Natural killer cell treated with Interleukin-12 subunit alpha and Interleukin-12 subunit beta and Interleukin-15 and Interleukin-18, amount 100 ng/mL, for 72 hours (primary cell): ENCODE measurements at regions not wholly inside any gene's neighbourhood (a gene's known extent, or its start where the extent isn't known, plus 50 kb on each side); places are given as distances from the start of the nearest gene placed in this dataset.

Experiments used
- ATAC-seq, 2 donors: fragments of 150-1000 bp; cut with Tn5 transposase in 1 of 2; sonication (Bioruptor Pico), chemical (Tn5 transposase) in 1 of 2; 2 replicates each; pipeline ENCODE4 v1.10.0; 2021
- DNase-seq: peaks from one replicate; pipeline ENCODE4 v3.0.0; 2022; ENCODE audit warnings: low spot score
- H3K27ac Mint-ChIP-seq, 2 donors: 1 replicate in 1 of 2; 2 replicates in 1 of 2; pipeline ENCODE4 v1.8.0; 2022; ENCODE audit warnings: mixed read lengths in 2 of 2, mild to moderate bottlenecking in 1 of 2, moderate library complexity in 1 of 2
- H3K27me3 Mint-ChIP-seq, 2 donors: 1 replicate in 1 of 2; 2 replicates in 1 of 2; pipeline ENCODE4 v1.8.0; 2022; ENCODE audit warnings: mixed read lengths in 2 of 2
- H3K36me3 Mint-ChIP-seq: one replicate; pipeline ENCODE4 v1.8.0; 2022; ENCODE audit warnings: mixed read lengths
- H3K4me1 Mint-ChIP-seq, 2 donors: 1 replicate in 1 of 2; 2 replicates in 1 of 2; pipeline ENCODE4 v1.8.0; 2022; ENCODE audit warnings: low read depth in 2 of 2, mixed read lengths in 2 of 2, mild to moderate bottlenecking in 1 of 2
- H3K4me3 Mint-ChIP-seq: one replicate; pipeline ENCODE4 v1.8.0; 2022; ENCODE audit warnings: mixed read lengths
- H3K9me3 Mint-ChIP-seq: 2 replicates; pipeline ENCODE4 v1.8.0; 2022; ENCODE audit warnings: mixed read lengths

DNA sequence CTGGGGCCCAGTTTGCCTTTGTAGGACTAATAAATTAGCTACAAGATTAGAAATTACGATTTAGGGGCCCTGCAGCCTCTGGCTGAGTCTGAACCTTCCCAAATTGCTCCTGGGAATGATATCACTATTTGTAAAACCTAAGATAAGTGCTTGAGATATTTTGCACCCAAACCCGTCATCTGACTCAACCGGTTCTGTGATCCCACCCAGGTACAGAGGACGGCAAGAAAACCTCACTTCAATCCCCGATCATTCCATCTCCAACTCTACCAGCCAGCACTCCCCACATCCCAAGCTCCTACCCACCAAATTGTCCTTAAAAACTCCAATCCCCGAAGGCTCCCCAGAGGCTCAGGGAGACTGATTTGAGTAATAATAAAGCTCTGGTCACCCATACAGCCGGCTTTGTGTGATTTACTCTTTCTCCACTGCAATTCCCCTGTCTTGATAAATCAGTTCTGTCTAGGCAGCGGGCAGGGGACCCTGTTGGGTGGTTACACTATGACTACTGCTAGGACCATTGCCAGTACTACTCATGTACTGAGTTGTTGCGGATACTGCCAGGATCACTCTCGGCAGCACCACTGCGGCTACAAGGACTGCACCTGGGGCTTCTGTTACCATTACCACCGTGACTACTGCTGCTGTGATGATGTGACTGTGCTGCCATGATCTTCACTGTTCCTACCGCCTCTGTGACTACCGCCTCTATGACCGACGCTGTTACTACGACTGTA, 73.1 kb downstream of the IRF8 start:
- ATAC-seq: no peak
- peak overlapping the region in 1 of 2 donors; percentile 28 for H3K27ac Mint-ChIP-seq
- H3K4me1 Mint-ChIP-seq: peaks cover 23 to 27% of the 10 kb centered on the region in 2 donors
- H3K4me3 Mint-ChIP-seq: no peak overlapping the region
- H3K9me3 Mint-ChIP-seq: no peaks in the 10 kb centered on the region
- peaks cover 0 to 2% of the 10 kb centered on the region in 2 donors for H3K27me3 Mint-ChIP-seq
- DNase-seq: no peak
- peaks cover 5% of the 10 kb centered on the region for H3K36me3 Mint-ChIP-seq

DNA sequence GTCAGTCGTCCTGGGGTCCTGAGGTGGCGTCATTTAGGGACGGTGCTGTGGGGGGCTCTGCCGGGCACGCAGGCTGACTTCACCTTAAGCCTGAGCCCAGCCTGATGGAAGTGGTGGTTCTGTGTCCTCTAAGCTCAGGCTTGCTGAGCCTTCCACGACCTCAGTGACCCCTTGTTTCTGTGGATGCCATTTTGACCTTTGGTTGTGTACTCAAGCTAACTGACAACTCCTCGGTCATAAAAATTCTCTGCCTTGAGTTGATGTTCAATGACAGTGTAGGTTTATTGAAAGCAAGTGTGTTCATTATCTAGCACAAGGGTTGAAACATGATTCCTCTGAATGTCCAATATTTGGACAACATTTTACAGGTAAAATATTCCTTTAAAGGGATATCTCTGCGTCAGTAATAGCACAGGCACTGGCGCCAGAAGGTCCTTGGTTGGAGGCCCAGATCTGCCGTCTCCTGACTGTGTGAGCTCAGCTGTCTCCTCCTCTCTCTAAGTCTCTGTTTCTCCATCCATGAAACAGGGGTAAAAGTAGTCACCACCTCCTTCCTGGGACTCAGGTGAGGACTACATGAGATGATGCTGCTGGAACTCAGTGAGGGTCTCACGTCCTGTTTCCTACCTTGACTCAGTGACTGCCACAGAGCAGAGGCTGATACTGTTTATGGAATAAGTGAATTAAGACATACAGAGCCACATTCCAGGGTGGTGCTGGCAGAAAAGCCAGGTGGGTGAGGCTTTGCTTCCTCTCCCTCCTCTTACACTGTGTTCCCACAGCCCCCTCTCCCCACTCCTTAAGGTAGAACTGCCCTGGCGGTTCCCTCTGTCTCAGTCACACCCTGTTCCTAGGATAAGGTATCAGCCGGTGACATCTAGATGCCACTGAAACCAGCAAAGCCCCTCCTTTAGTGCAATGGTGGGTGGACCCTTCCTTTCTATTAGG, 75.7 kb downstream of the IRF8 start:
- Mint-ChIP-seq H3K4me3 (no peak overlapping the region), H3K27ac (peak overlapping the region; percentile 55 to 83), H3K27me3 (peaks cover 0 to 9% of the 10 kb centered on the region in 2 donors), H3K4me1 (peaks cover 5 to 17% of the 10 kb centered on the region in 2 donors), H3K36me3 (peaks cover 5% of the 10 kb centered on the region), H3K9me3 (no peaks in the 10 kb centered on the region)
- ATAC-seq: no peak
- no peak for DNase-seq

DNA sequence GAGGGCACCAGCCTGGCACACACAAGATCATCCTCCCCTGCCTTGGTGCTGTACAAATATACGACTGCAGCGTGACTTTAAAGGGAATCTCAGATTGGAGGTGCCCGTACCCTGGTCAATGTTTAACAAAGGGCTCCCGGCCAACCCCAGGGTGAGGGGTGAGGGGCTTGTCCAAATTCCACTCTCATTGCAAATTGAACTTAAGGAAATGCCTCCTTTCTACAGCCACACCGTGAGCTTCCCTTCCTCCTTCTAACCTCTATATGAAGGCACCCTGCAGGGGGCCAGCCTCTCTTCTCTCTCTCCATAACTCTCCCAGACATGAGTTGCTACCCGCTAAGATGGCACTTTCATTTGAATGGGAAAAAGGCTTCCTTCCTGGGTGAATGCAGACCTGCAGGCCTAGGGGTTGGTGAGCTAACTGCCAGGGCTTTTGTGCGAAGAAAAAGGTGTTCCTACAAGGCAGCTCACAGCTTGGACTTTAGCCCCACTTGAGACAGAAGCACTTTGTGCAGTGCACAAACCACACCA, 76.6 kb downstream of the IRF8 start:
- Mint-ChIP-seq H3K27ac (peak overlapping the region; percentile 19 to 83), H3K4me3 (no peak overlapping the region), H3K4me1 (peaks cover 6 to 15% of the 10 kb centered on the region in 2 donors), H3K9me3 (no peaks in the 10 kb centered on the region), H3K36me3 (peaks cover 5% of the 10 kb centered on the region), H3K27me3 (peaks cover 0 to 7% of the 10 kb centered on the region in 2 donors)
- DNase-seq: no peak
- ATAC-seq: no peak

DNA sequence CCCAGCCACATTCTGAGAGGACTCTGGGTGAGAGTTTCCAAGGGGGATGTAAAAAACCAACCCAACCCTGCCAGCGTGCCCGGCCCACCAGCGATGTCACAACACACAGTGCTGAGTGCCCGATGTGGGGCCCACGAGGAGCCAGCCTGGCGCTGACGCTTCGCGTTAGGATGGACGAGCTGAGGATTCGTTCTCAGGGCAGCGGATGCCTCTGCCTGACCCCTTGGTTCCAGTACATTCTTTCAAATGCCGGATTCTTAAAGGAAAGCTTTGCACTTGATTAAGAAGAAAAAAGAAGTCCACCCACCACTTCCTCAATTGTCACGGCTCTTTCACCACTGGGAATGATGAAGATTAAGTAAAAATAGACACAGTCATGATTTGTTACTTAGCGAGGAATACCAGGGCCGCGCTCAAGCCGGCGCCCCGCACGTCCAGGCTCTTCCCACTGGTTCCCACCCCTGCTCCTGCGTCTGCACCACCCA, 79.4 kb downstream of the IRF8 start:
- no peak overlapping the region for H3K27ac Mint-ChIP-seq
- peaks cover 17 to 28% of the 10 kb centered on the region in 2 donors for H3K4me1 Mint-ChIP-seq
- peaks cover 5% of the 10 kb centered on the region for H3K36me3 Mint-ChIP-seq
- DNase-seq (no peak), ATAC-seq (no peak)
- peaks cover 0 to 7% of the 10 kb centered on the region in 2 donors for H3K27me3 Mint-ChIP-seq
- no peak overlapping the region for H3K4me3 Mint-ChIP-seq
- H3K9me3 Mint-ChIP-seq: no peaks in the 10 kb centered on the region

DNA sequence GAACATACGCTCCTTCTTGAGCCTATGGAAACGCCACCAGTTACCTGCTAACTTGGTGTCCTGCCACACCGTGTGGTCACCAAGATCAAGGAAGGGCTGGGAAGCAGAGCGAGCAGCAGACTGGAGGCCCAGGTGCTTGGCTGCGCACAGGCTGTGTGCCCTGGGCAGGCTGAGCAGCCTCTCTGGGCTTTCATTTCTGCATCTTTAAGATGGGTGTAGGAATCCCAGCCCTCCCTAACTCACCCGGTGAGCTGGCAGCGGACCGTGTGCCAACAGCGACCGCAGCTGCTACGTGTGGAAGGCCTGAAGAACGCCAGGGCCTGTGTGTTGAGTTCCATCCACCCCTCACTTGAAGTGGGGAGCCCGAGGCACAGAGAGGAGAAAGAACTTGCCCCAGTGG, 80.0 kb downstream of the IRF8 start:
- H3K27me3 Mint-ChIP-seq: peaks cover 0 to 7% of the 10 kb centered on the region in 2 donors
- H3K4me3 Mint-ChIP-seq: no peak overlapping the region
- H3K36me3 Mint-ChIP-seq: peaks cover 3% of the 10 kb centered on the region
- H3K9me3 Mint-ChIP-seq: no peaks in the 10 kb centered on the region
- no peak for ATAC-seq
- DNase-seq: no peak
- peaks cover 17 to 28% of the 10 kb centered on the region in 2 donors for H3K4me1 Mint-ChIP-seq
- H3K27ac Mint-ChIP-seq: no peak overlapping the region

DNA sequence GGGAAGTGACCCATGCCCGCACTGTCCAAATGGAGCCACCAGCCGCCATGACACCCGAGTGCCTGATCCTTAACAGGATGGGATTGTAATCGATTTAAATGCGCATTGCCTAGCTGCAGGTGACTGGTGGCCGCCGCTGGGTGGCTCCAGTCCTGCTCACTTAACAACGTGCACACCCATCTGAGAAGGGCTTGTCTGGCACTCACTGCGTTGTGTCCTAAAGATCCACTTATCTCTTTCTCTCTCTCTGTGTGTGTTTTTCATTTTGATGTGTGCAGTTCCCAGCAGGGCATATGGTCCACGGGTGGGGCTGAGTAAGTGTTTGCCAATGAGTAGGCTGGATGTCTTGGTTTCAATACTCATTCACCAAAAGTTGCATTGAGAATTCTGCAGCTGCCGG, 80.6 kb downstream of the IRF8 start:
- Mint-ChIP-seq H3K9me3 (no peaks in the 10 kb centered on the region), H3K4me3 (no peak overlapping the region), H3K27me3 (peaks cover 0 to 7% of the 10 kb centered on the region in 2 donors), H3K4me1 (peaks cover 21 to 33% of the 10 kb centered on the region in 2 donors), H3K27ac (no peak overlapping the region), H3K36me3 (no peaks in the 10 kb centered on the region)
- ATAC-seq (no peak), DNase-seq (no peak)

DNA sequence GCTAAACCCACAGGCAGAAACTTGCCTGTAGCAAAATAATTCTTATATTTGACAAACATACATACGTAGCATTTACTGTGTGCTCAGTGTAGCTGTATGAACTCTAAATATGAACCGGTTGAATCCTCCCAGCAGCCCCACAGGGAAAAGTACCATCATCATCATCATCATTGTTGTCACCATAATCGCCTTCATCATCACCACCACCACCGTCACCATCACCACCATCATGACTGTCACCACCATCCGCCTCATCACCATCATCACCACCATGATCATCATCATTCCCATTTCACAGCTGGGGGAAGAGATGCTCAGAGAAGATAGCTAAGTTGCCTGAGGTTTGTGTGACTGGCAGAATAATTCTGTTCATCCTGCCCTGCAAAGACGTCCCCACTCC, 81.7 kb downstream of the IRF8 start:
- no peaks in the 10 kb centered on the region for H3K36me3 Mint-ChIP-seq
- ATAC-seq (no peak), DNase-seq (no peak)
- peaks cover 0 to 7% of the 10 kb centered on the region in 2 donors for H3K27me3 Mint-ChIP-seq
- H3K9me3 Mint-ChIP-seq: no peaks in the 10 kb centered on the region
- H3K4me3 Mint-ChIP-seq: no peak overlapping the region
- peak overlapping the region in 1 of 2 donors; percentile 68 for H3K27ac Mint-ChIP-seq
- H3K4me1 Mint-ChIP-seq: peaks cover 32 to 44% of the 10 kb centered on the region in 2 donors

DNA sequence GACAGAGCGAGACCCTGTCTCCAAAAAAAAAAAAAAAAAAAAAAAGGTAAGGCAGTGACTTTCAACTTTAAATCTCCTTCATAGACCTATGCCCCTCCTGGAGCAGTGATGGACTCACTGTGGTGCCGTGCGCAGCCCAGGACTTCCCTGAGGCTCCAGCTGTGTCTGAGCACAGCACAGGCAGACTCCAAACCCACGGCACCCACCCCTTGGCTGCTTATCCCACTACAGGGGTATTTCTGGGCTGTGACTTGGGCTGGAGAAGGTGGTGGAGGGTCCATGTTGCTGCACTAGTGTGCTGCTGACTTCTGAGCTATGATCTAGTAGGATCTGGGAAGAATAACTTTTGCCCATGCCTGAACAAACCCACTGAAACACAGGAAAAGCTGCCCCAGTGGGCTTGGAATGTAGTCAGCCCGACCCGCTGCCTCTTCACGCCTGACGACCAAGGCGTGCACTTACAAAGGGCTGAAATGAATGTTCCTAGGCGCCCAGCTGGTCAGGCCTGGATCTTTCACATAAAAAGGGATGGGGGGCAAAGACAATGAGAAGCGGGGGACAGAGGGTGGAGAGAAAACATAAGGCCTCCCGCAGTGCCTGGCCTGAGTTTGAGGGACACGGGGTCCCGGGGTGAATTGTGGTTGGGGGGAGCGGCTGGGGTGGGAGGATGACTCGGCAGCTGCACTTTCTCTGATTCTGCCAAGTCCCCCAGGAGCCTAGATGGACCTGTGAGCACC, 83.0 kb downstream of the IRF8 start:
- Mint-ChIP-seq H3K4me3 (no peak overlapping the region), H3K4me1 (peaks cover 45 to 57% of the 10 kb centered on the region in 2 donors), H3K27ac (peak overlapping the region in 1 of 2 donors; percentile 68), H3K9me3 (no peaks in the 10 kb centered on the region), H3K27me3 (peaks cover 0 to 7% of the 10 kb centered on the region in 2 donors), H3K36me3 (no peaks in the 10 kb centered on the region)
- DNase-seq (no peak), ATAC-seq (no peak)

DNA sequence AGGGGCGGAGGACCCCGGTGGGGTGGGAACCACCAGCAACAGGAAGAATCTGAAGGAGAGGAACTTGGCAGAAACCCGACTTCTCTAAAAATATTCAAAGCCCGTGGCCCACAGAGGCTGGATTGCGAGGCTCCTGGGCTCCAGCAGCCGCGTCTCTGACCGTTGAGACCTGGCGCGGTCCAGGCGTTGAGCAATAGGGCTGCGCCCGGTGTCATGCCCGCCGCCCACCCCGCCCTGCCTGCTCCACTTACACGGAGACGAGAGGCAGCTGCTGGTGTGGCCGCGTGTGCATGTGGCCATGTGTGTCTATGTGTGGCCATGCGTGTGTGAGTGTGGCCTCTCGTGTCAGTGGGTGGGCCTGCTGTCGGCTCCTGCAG, 83.6 kb downstream of the IRF8 start:
- Mint-ChIP-seq H3K9me3 (no peaks in the 10 kb centered on the region), H3K4me3 (no peak overlapping the region), H3K27ac (peak overlapping the region in 1 of 2 donors; percentile 68), H3K27me3 (peaks cover 0 to 7% of the 10 kb centered on the region in 2 donors), H3K4me1 (peaks cover 47 to 60% of the 10 kb centered on the region in 2 donors), H3K36me3 (no peaks in the 10 kb centered on the region)
- no peak for DNase-seq
- ATAC-seq: no peak

DNA sequence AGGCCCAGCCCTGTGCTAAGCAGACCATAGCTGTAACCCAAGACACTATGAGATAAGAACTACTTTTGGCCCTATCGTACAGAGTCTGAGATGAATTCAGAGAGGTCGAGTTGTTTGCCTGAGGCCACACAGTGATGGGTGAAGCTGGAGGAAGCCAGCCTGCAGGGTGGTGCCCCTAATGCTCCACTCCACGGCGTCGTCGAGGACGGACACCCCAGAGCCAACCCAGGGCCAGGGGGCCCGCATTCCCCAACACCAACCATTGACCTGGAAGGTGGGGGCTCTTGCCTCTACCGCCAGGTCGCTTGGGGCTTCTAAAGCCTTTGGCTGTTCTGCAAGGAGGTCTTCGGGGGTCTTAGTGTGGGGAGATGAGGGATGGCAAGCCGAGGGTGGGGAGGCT, 84.1 kb downstream of the IRF8 start:
- Mint-ChIP-seq H3K4me3 (no peak overlapping the region), H3K27me3 (peaks cover 0 to 7% of the 10 kb centered on the region in 2 donors), H3K36me3 (no peaks in the 10 kb centered on the region), H3K9me3 (no peaks in the 10 kb centered on the region), H3K4me1 (peaks cover 52 to 64% of the 10 kb centered on the region in 2 donors), H3K27ac (no peak overlapping the region)
- ATAC-seq (no peak), DNase-seq (no peak)

DNA sequence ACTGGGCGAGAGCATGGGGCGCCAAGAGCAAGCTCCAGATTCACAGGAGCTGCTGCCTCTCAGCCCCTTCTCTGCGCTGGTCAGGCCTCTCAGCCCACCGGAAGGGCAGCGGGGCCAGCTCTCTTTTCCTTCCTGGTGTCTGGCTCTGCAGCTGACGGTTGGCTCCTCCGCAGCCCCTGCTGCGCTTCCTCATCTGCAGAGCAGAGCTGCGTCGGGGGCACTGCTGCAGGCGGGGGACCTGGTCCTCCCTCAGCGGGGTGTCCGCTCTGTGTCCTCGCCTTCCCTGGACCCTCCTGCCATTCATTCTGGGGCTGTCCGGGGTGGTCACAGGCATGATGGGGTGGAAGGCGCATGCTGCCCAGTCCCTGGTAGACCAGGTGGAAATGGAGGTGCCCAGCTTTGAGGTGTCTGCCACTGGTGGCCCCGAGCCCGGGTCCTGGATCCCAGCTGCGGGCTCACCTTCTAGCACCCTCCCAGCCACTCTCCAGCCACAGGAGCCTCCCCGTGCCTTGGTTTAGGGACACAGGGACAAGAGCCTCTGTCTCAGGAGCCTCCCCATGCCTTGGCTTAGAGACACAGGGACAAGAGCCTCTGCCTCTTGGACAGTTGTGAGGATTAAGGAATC, 84.8 kb downstream of the IRF8 start:
- Mint-ChIP-seq H3K4me3 (no peak overlapping the region), H3K27me3 (peaks cover 0 to 4% of the 10 kb centered on the region in 2 donors), H3K36me3 (no peaks in the 10 kb centered on the region), H3K4me1 (peaks cover 58 to 67% of the 10 kb centered on the region in 2 donors), H3K9me3 (no peaks in the 10 kb centered on the region), H3K27ac (no peak overlapping the region)
- ATAC-seq: no peak
- DNase-seq: no peak

DNA sequence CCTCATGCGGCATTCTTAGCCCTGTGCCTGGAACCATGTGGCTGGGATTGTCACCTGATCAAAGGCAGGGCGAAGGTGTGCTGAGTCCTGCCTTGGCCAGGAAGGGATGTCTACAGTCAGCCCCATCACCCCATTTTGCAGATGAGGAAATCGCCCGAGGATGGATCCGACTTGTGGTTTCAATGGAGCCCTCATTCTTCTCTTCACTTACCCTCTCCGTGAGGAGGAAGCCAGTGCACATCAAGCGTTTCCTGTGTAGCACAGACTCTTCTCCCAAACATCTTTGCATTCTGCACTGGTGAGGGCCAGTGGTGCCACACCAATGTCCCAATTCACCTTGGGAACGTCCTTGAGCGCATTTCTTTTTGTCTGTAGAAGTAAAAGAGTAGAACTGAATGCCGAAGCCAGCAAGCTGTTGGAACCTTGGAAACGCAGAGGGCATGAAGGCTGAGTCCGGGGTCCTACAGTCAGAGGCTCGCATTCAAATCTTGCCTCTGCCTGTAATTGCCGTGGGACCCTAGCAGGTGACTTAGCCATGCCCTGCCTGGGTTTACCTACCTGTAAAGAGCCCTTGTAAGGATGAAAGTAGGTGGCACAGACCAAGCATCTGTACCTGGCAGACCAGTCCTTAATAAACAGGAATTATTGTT, 85.4 kb downstream of the IRF8 start:
- no peaks in the 10 kb centered on the region for H3K27me3 Mint-ChIP-seq
- no peaks in the 10 kb centered on the region for H3K36me3 Mint-ChIP-seq
- H3K4me3 Mint-ChIP-seq: peak overlapping the region; percentile 84
- no peaks in the 10 kb centered on the region for H3K9me3 Mint-ChIP-seq
- no peak for DNase-seq
- peak overlapping the region; percentile 73 to 94 for H3K27ac Mint-ChIP-seq
- no peak for ATAC-seq
- H3K4me1 Mint-ChIP-seq: peaks cover 65 to 67% of the 10 kb centered on the region in 2 donors
